CD14-positive monocyte (primary cell): ENCODE measurements at regions not wholly inside any gene's neighbourhood (a gene's known extent, or its start where the extent isn't known, plus 50 kb on each side); places are given as distances from the start of the nearest gene placed in this dataset.

ENCODE experiments used
- DNase-seq, 3 donors: peaks; one replicate each; pipeline ENCODE4 v3.0.0-alpha.2; 2011 to 2022
- H2AFZ ChIP-seq: 2 replicates; pipeline ENCODE4 v1.6.0; 2012; ENCODE audit warnings: mild to moderate bottlenecking, low read depth, low read length, inconsistent platforms; ENCODE audit not compliant: insufficient read depth, poor library complexity, severe bottlenecking
- H3K27ac ChIP-seq, 2 donors: 1 replicate in 1 of 2; 2 replicates in 1 of 2; pipeline ENCODE4 v1.5.1; 2012 to 2013; ENCODE audit warnings: low read length in 2 of 2, control low read depth in 1 of 2, inconsistent platforms in 1 of 2, low read depth in 1 of 2, mild to moderate bottlenecking in 1 of 2
- H3K27me3 ChIP-seq, 2 donors: one replicate each; pipeline versions ENCODE4 v1.6.0 to v1.6.1; 2011 to 2013; ENCODE audit warnings: low read length in 2 of 2; ENCODE audit not compliant: control insufficient read depth in 2 of 2, insufficient read depth in 2 of 2
- H3K36me3 ChIP-seq, 2 donors: replicated peaks in 1 of 2; 1 replicate in 1 of 2; 2 replicates in 1 of 2; pipeline versions ENCODE4 v1.5.1 to v1.6.1; 2012 to 2013; ENCODE audit warnings: low read length in 2 of 2, control low read depth in 1 of 2, inconsistent platforms in 1 of 2, mild to moderate bottlenecking in 1 of 2; ENCODE audit not compliant: insufficient read depth in 2 of 2, control insufficient read depth in 1 of 2
- H3K4me1 ChIP-seq, 2 donors: 1 replicate in 1 of 2; 2 replicates in 1 of 2; pipeline versions ENCODE4 v1.5.1 to v1.6.1; 2012 to 2013; ENCODE audit warnings: low read length in 2 of 2, control low read depth in 1 of 2, inconsistent platforms in 1 of 2, mild to moderate bottlenecking in 1 of 2, moderate library complexity in 1 of 2; ENCODE audit not compliant: insufficient read depth in 2 of 2, control insufficient read depth in 1 of 2
- H3K4me2 ChIP-seq: replicated peaks from 2 replicates; pipeline ENCODE3; 2012; ENCODE audit warnings: low read length, moderate library complexity, mild to moderate bottlenecking; ENCODE audit not compliant: poor library complexity, severe bottlenecking; ENCODE audit errors: extremely low read depth
- H3K4me3 ChIP-seq, 3 experiments: fragments of 200-600 bp in 1 of 3; sonication (generic) in 1 of 3; replicated peaks in 1 of 3; 1 replicate in 2 of 3; 2 replicates in 1 of 3; pipeline ENCODE4 v1.5.1; 2011 to 2013; ENCODE audit warnings: low read length in 3 of 3, mild to moderate bottlenecking in 3 of 3, control low read depth in 2 of 3, low read depth in 2 of 3, inconsistent platforms in 1 of 3, moderate library complexity in 1 of 3
- H3K79me2 ChIP-seq: 2 replicates; pipeline ENCODE4 v1.6.0; 2012; ENCODE audit warnings: mild to moderate bottlenecking, control low read depth, inconsistent platforms, low read length, moderate library complexity; ENCODE audit not compliant: insufficient read depth
- H3K9ac ChIP-seq: 2 replicates; pipeline ENCODE4 v1.6.0; 2017; ENCODE audit warnings: low read length, mild to moderate bottlenecking; ENCODE audit not compliant: insufficient read depth, poor library complexity, severe bottlenecking
- H3K9me3 ChIP-seq, 2 donors: replicated peaks in 1 of 2; 1 replicate in 1 of 2; 2 replicates in 1 of 2; pipeline versions ENCODE4 v1.5.1 to v1.6.1; 2012 to 2013; ENCODE audit warnings: low read length in 2 of 2, control low read depth in 1 of 2; ENCODE audit not compliant: control insufficient read depth in 1 of 2, insufficient read depth in 1 of 2
- H4K20me1 ChIP-seq: 2 replicates; pipeline ENCODE4 v1.6.0; 2012; ENCODE audit warnings: mild to moderate bottlenecking, low read length, control low read depth, moderate library complexity; ENCODE audit not compliant: insufficient read depth
- H3K27ac Mint-ChIP-seq, 7 donors: one replicate each; pipeline ENCODE4 v1.8.0; 2020; ENCODE audit warnings: mild to moderate bottlenecking in 7 of 7, mixed read lengths in 7 of 7, moderate library complexity in 6 of 7, inconsistent platforms in 2 of 7
- H3K27me3 Mint-ChIP-seq, 3 donors: one replicate each; pipeline ENCODE4 v1.8.0; 2021 to 2022; ENCODE audit warnings: low read depth in 3 of 3, mild to moderate bottlenecking in 3 of 3, mixed read lengths in 3 of 3, moderate library complexity in 3 of 3, inconsistent platforms in 1 of 3
- H3K36me3 Mint-ChIP-seq, 2 donors: one replicate each; pipeline ENCODE4 v1.8.0; 2020; ENCODE audit warnings: mixed read lengths in 2 of 2, inconsistent platforms in 1 of 2, mild to moderate bottlenecking in 1 of 2
- H3K4me1 Mint-ChIP-seq: one replicate; pipeline ENCODE4 v1.8.0; 2020; ENCODE audit warnings: mild to moderate bottlenecking, mixed read lengths
- H3K4me3 Mint-ChIP-seq, 2 donors: one replicate each; pipeline ENCODE4 v1.8.0; 2020; ENCODE audit warnings: mild to moderate bottlenecking in 2 of 2, mixed read lengths in 2 of 2, moderate library complexity in 1 of 2
- H3K9me3 Mint-ChIP-seq, 7 donors: one replicate each; pipeline ENCODE4 v1.8.0; 2020 to 2022; ENCODE audit warnings: mixed read lengths in 7 of 7, mild to moderate bottlenecking in 6 of 7, moderate library complexity in 6 of 7, inconsistent platforms in 2 of 7
- CTCF ChIP-seq: fragments of 200-600 bp; IDR thresholded peaks from one replicate; pipeline ENCODE4 v1.8.0; 2022; ENCODE audit warnings: antibody characterized with exemption, mild to moderate bottlenecking
- WGBS: methylation state at CpG from one replicate; pipeline ENCODE4 v1.1.5; 2013; ENCODE audit warnings: missing lambda C conversion rate; ENCODE audit not compliant: insufficient coverage; 5-methylcytosine and 5-hydroxymethylcytosine counted together
- intact Hi-C, 2 donors: fragments of 100-400 bp; cut with micrococcal nuclease; formaldehyde crosslinking; loops; one replicate each; pipeline versions ENCODE4 v1.15.0 to v1.15.1; 2023

- peaks cover 45% of the 10 kb centered on the region for H3K4me1 Mint-ChIP-seq
- H3K9ac ChIP-seq = no peak overlapping the region
- H2AFZ ChIP-seq = no peak overlapping the region
- no peak overlapping the region for H3K4me3 Mint-ChIP-seq
- no peak overlapping the region for H3K4me2 ChIP-seq
- peaks cover 0 to 5% (median 3%) of the 10 kb centered on the region in 7 donors for H3K9me3 Mint-ChIP-seq
- H4K20me1 ChIP-seq = no peaks in the 10 kb centered on the region
- H3K27me3 ChIP-seq = no peaks in the 10 kb centered on the region
- no peaks in the 10 kb centered on the region for H3K36me3 Mint-ChIP-seq
- no peaks in the 10 kb centered on the region for H3K9me3 ChIP-seq
- H3K27ac Mint-ChIP-seq = peak overlapping the region in 1 of 7 donors; percentile 6
- H3K27ac ChIP-seq = no peak overlapping the region
- H3K4me3 ChIP-seq = no peak overlapping the region
- H3K79me2 ChIP-seq = no peaks in the 10 kb centered on the region
- H3K4me1 ChIP-seq = peaks cover 28 to 30% of the 10 kb centered on the region in 2 donors
- intact Hi-C loops = no loop called here
- no peak for DNase-seq
- TF ChIP-seq CTCF = no peak
- WGBS = no CpG with 5 or more reads among the region's 10 CpGs
- peaks cover 2 to 11% (median 6%) of the 10 kb centered on the region in 3 donors for H3K27me3 Mint-ChIP-seq
- no peaks in the 10 kb centered on the region for H3K36me3 ChIP-seq
Measured at GRCh38 chr7:47633134-47633533, 51.2 kb upstream of the TNS3 start.
